ENCODE measurements at regions not wholly inside any gene's neighbourhood (a gene's known extent, or its start where the extent isn't known, plus 50 kb on each side); places are given as distances from the start of the nearest gene placed in this dataset.

DNA sequence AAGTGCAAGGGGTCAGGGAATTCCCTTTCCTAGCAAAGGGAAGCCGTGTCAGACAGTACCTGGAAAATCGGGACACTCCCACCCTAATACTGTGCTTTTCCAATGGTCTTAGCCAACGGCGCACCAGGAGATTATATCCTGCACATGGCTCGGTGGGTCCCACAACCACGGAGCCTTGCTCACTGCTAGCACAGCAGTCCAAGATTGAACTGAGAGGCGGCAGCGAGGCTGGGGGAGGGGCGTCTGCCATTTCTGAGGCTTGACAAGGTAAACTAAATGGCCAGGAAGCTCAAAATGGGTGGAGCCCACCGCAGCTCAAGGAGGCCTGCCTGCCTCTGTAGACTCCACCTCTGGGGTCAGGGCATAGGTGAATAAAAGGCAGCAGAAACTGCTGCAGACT lies 76.5 kb upstream of the LINC00632 start:
- DNase-seq (ENCODE audit: low spot score) = peak; percentile 83

DNA sequence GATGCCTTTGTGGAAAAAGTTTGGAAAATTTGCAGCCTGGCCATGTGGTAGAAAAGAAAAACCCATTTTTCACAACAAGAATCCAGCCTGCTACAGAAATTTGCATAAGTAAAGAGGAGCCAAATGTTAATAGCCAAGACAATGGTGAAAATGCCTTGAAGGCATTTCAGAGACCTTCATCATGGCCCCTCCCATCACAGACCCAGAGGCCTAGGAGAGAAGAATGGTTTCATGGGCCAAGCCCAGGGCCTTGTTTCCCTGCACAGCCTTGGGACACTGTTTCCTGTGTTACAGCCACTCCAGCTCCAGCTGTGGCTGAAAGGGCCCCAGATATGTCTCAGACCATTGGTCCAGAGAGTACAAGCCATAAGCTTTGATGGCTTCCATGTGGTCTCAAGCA lies 101.4 kb upstream of the LINC00632 start:
- no peak for DNase-seq (ENCODE audit: low spot score)

DNA sequence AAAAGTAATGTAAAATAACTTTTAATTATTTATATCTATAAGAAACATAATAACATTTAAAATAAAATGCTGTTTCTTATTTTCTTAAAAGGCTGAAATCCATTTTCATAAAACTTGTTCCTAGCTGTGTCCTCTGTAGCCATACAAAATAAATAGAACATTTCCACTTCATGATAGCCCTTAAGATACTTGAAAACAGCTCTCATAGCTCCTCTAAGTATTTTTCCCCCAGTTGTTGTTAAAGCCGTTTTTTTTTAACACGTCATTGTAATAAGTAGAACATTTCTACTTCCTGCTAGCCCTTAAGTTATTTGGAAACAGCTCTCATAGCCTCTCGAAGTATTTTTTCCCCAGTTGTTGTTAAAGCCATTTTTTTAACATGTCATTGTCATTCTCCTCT lies 97.3 kb upstream of the SOX3 start:
- no peak for DNase-seq (ENCODE audit: low spot score)

DNA sequence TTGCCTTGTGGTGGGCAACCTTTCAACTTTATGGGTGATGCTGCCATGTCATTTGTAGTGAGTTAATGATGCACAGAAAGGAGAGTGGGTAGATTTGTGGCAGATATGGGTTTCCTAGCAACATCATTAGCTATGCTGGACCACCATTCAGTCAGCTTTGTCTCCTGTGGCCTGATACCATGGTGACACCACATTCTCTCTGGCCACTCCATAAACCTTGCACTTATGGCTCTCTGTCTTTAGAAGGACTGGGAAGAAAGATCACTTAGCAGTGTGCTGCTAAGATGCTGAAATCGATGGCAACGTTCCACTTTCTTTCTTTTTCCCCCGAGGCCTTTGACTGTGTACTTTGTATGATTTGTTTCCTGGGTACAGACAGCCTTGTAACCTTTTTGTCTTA lies 95.0 kb upstream of the SOX3 start:
- DNase-seq (ENCODE audit: low spot score) = no peak

DNA sequence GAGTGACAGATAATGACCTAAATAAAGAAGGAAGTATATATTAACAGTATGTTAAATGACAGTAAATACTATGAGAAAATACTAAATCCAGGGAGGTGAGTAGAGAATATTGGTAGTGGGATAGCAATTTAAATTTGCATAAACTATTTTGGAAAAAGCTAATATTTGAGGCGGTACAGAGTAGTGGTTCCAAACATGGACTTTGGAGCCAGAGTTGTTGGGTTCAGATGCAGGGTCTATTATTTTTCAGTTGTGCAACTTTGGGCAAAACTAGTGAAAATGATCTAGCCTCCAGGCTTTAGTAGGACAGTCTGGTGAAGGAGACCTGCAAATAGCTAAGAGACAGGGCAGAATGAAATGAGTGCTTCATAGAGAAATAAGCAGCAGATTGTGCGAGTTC lies 84.8 kb upstream of the SOX3 start:
- DNase-seq (ENCODE audit: low spot score) = no peak

DNA sequence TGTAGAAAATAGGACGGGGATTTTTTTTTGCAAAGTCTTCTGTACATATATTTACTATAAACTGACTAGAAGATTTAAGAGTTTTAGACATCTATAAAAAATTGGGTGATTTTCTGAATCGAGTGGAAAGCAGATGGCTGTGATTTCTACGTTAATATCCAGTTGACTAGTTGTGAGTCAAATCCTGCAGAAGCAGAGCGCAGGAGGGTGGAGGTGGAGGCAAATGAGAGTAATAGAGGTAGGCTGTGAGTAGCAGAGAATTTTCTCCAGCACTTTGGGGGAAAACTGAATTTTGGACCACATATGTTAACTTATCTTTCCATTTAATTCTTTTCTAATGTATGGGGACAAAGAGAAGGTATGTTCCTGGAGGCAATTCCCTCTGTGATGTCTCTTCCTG lies 82.1 kb upstream of the SOX3 start:
- DNase-seq (ENCODE audit: low spot score) = no peak

DNA sequence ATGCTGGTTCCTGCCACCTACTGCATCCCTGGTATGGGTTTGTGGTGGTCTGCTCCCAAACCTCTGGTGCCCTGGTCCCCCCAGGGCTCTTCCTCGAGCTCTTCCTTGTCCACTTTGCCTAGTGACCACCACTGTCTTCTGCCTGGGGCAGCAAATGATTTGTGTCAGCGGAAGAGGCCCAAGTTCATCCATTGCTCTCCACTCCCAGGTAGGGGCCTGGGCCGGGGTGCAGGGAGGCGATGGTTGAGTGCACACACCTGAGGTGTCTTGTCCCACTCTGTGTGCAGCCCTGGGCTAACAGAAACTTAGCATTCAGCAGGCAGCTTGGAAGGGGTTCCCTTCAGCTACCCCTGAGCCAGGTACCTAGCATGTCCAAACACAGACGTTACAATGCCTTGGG lies 75.6 kb upstream of the SOX3 start:
- DNase-seq (ENCODE audit: low spot score) = no peak

DNA sequence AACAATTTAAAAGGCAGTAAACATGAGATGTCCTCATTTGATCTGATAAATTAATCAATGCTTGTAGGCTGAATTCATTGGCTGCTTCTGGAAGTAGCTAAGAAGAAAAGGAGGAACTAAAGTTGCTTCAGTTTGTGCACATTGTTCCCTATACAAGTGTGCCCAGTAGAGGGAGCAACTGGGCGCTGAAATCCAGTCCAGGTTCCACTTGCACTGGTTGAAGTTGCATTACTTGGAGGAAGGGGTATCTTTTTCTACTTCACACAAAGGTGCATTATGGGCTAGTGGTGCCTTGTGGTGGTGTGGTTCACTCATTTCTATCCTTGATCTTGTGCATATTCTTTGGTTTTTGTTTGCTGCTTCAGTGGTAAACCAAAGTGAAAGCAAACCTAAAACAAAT lies 67.9 kb upstream of the SOX3 start:
- DNase-seq (ENCODE audit: low spot score) = no peak

DNA sequence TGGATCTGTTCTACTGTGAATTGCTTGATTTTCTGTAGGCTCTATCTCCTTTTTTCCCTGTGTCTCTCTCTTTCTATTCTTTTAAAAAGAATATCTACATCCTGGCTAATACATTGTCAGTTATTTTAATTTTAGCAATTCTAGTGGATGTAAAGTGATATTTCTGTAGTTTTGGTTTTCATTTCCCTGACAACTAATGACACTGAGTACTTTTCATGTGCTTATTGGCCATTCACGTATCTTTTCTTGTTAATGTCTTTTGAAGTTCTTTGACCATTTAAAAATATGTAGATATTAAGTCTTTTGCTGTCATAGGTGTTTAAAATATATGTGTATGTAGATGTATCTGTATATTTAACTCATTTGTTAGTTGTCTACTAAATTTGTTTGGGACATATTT lies 59.0 kb upstream of the SOX3 start:
- no peak for DNase-seq (ENCODE audit: low spot score)

Data from mesenteric fat pad (tissue), 1 donor.